Esophagus (tissue), 2 donors: ENCODE measurements at regions not wholly inside any gene's neighbourhood (a gene's known extent, or its start where the extent isn't known, plus 50 kb on each side); places are given as distances from the start of the nearest gene placed in this dataset.

ENCODE experiments used
- H3K27ac ChIP-seq, 2 donors: one replicate each; pipeline ENCODE4 v1.5.1; 2013; ENCODE audit warnings: low read depth in 2 of 2, mild to moderate bottlenecking in 2 of 2, inconsistent platforms in 1 of 2, low read length in 1 of 2, moderate library complexity in 1 of 2
- H3K27me3 ChIP-seq, 2 donors: one replicate each; pipeline ENCODE4 v1.6.1; 2013; ENCODE audit warnings: low read length in 2 of 2, control low read depth in 1 of 2, mild to moderate bottlenecking in 1 of 2; ENCODE audit not compliant: insufficient read depth in 2 of 2, control insufficient read depth in 1 of 2
- H3K36me3 ChIP-seq, 2 donors: one replicate each; pipeline ENCODE4 v1.6.1; 2013; ENCODE audit warnings: low read length in 1 of 2; ENCODE audit not compliant: control insufficient read depth in 2 of 2, insufficient read depth in 2 of 2
- H3K4me1 ChIP-seq, 2 donors: one replicate each; pipeline ENCODE4 v1.6.1; 2013; ENCODE audit warnings: low read length in 1 of 2; ENCODE audit not compliant: control insufficient read depth in 2 of 2, insufficient read depth in 2 of 2
- H3K4me3 ChIP-seq, 2 donors: one replicate each; pipeline ENCODE4 v1.5.1; 2013; ENCODE audit warnings: low read length in 2 of 2, mild to moderate bottlenecking in 2 of 2, low read depth in 1 of 2, moderate library complexity in 1 of 2
- H3K9me3 ChIP-seq, 2 donors: one replicate each; pipeline ENCODE4 v1.6.1; 2013; ENCODE audit warnings: mild to moderate bottlenecking in 2 of 2, low read depth in 1 of 2, low read length in 1 of 2, moderate library complexity in 1 of 2; ENCODE audit not compliant: control insufficient read depth in 2 of 2, insufficient read depth in 1 of 2
- WGBS, 2 donors: extraction: QIAGEN DNeasy Blood & Tissue Kit; methylation state at CpG; one replicate each; pipeline ENCODE4 v1.1.7; 2013; 5-methylcytosine and 5-hydroxymethylcytosine counted together
- donor health status: healthy with polysubstance abuse.
- donor health status: Bipolar disorder and iron deficiency.

- Histone ChIP-seq H3K9me3 (no peaks in the 10 kb centered on the region), H3K4me1 (no peaks in the 10 kb centered on the region), H3K27me3 (no peaks in the 10 kb centered on the region), H3K36me3 (no peaks in the 10 kb centered on the region), H3K27ac (no peak overlapping the region), H3K4me3 (no peak overlapping the region)
- WGBS, 2 donors, result 33 to 50% methylated on average over 1 of the region's 1 CpG
Measured at GRCh38 chr3:25338158-25338725, 89.8 kb upstream of the RARB start.

GRCh38 chr3:25339225-25339624, 88.8 kb upstream of the RARB start:
- Histone ChIP-seq H3K36me3 (no peaks in the 10 kb centered on the region), H3K4me3 (no peak overlapping the region), H3K27ac (no peak overlapping the region), H3K27me3 (no peaks in the 10 kb centered on the region), H3K4me1 (no peaks in the 10 kb centered on the region), H3K9me3 (no peaks in the 10 kb centered on the region)
- 87 to 89% methylated on average over 9 of the region's 9 CpGs for WGBS, 2 donors

- WGBS, 2 donors, result 53 to 61% methylated on average over 1 of the region's 1 CpG
- no peak overlapping the region for H3K4me3 ChIP-seq
- no peaks in the 10 kb centered on the region for H3K9me3 ChIP-seq
- H3K27ac ChIP-seq, result no peak overlapping the region
- no peaks in the 10 kb centered on the region for H3K36me3 ChIP-seq
- no peaks in the 10 kb centered on the region for H3K4me1 ChIP-seq
- no peaks in the 10 kb centered on the region for H3K27me3 ChIP-seq
Measured at GRCh38 chr3:25344670-25345069, 83.4 kb upstream of the RARB start.

- WGBS, 2 donors, result 68 to 69% methylated on average over 6 of the region's 6 CpGs
- H3K4me1 ChIP-seq, result no peaks in the 10 kb centered on the region
- H3K36me3 ChIP-seq, result no peaks in the 10 kb centered on the region
Measured at GRCh38 chr3:25349095-25349494, 79.0 kb upstream of the RARB start.

GRCh38 chr3:25349828-25350724, 78.0 kb upstream of the RARB start:
- H3K27me3 ChIP-seq, result no peaks in the 10 kb centered on the region
- no peak overlapping the region for H3K4me3 ChIP-seq
- H3K4me1 ChIP-seq, result no peaks in the 10 kb centered on the region
- H3K9me3 ChIP-seq, result no peaks in the 10 kb centered on the region
- no peaks in the 10 kb centered on the region for H3K36me3 ChIP-seq
- WGBS, 2 donors, result 84 to 88% methylated on average over 6 of the region's 6 CpGs
- no peak overlapping the region for H3K27ac ChIP-seq

More at GRCh38 chr3:25349095-25349494, 79.0 kb upstream of the RARB start:
- Histone ChIP-seq H3K27ac (no peak overlapping the region), H3K9me3 (no peaks in the 10 kb centered on the region), H3K27me3 (no peaks in the 10 kb centered on the region), H3K4me3 (no peak overlapping the region)

- H3K9me3 ChIP-seq, result no peaks in the 10 kb centered on the region
- WGBS, 2 donors, result 86 to 90% methylated on average over 5 of the region's 5 CpGs
- no peaks in the 10 kb centered on the region for H3K27me3 ChIP-seq
- no peak overlapping the region for H3K4me3 ChIP-seq
- H3K27ac ChIP-seq, result no peak overlapping the region
- no peaks in the 10 kb centered on the region for H3K36me3 ChIP-seq
- H3K4me1 ChIP-seq, result no peaks in the 10 kb centered on the region
Measured at GRCh38 chr3:25350725-25351114, 77.3 kb upstream of the RARB start.

- 69% methylated on average over 3 of the region's 3 CpGs for WGBS, 2 donors
- H3K27me3 ChIP-seq, result no peaks in the 10 kb centered on the region
- no peaks in the 10 kb centered on the region for H3K4me1 ChIP-seq
- no peak overlapping the region for H3K4me3 ChIP-seq
- H3K9me3 ChIP-seq, result no peaks in the 10 kb centered on the region
- H3K36me3 ChIP-seq, result no peaks in the 10 kb centered on the region
- H3K27ac ChIP-seq, result no peak overlapping the region
Measured at GRCh38 chr3:25354071-25354470, 74.0 kb upstream of the RARB start.

- H3K27me3 ChIP-seq, result no peaks in the 10 kb centered on the region
- no peaks in the 10 kb centered on the region for H3K9me3 ChIP-seq
- no peaks in the 10 kb centered on the region for H3K36me3 ChIP-seq
- H3K4me1 ChIP-seq, result no peaks in the 10 kb centered on the region
- WGBS, 2 donors, result 32 to 45% methylated on average over 4 of the region's 4 CpGs
- H3K27ac ChIP-seq, result no peak overlapping the region
- H3K4me3 ChIP-seq, result no peak overlapping the region
Measured at GRCh38 chr3:25355034-25355885, 72.8 kb upstream of the RARB start.

- 68% methylated on average over 3 of the region's 3 CpGs for WGBS, 2 donors
- H3K27ac ChIP-seq, result no peak overlapping the region
- H3K4me3 ChIP-seq, result no peak overlapping the region
- no peaks in the 10 kb centered on the region for H3K4me1 ChIP-seq
- no peaks in the 10 kb centered on the region for H3K9me3 ChIP-seq
- no peaks in the 10 kb centered on the region for H3K36me3 ChIP-seq
- H3K27me3 ChIP-seq, result no peaks in the 10 kb centered on the region
Measured at GRCh38 chr3:25355998-25356397, 72.1 kb upstream of the RARB start.
